H1 (cell line): ENCODE measurements at regions not wholly inside any gene's neighbourhood (a gene's known extent, or its start where the extent isn't known, plus 50 kb on each side); places are given as distances from the start of the nearest gene placed in this dataset.

Experiments
- CTCF ChIA-PET: fragments of 300-600 bp; sonication (Branson Sonifier 250); formaldehyde crosslinking; loops from one replicate; lab custom pipeline; 2021; ENCODE audit not compliant: partially characterized antibody; lab: Charles Lee
- POLR2A ChIA-PET: fragments of 300-600 bp; sonication (Branson Sonifier 250); formaldehyde crosslinking; loops from one replicate; lab custom pipeline; 2021; ENCODE audit warnings: inconsistent platforms; ENCODE audit not compliant: partially characterized antibody; lab: Charles Lee
- DNase-seq, 2 experiments: peaks; one replicate each; pipeline versions ENCODE4 v3.0.0 to v3.0.0-alpha.2; 2010 to 2022; ENCODE audit warnings: low spot score in 2 of 2, low read depth in 1 of 2, mixed read lengths in 1 of 2
- FAIRE-seq: peaks from 2 replicates; lab custom pipeline; 2011; peaks lifted over from hg19 to GRCh38; lab: Jason Lieb, UNC
- H2AFZ ChIP-seq: 2 replicates; pipeline ENCODE4 v1.8.1; 2012; ENCODE audit warnings: low read length, inconsistent platforms
- H2AK5ac ChIP-seq: 2 replicates; pipeline ENCODE4 v1.6.1; 2013; ENCODE audit warnings: low read depth, low read length
- H2BK120ac ChIP-seq: replicated peaks from 2 replicates; pipeline ENCODE3; 2013; ENCODE audit warnings: low read depth, low read length, inconsistent platforms
- H2BK12ac ChIP-seq: 2 replicates; pipeline ENCODE4 v1.6.1; 2013; ENCODE audit warnings: low read depth, low read length
- H2BK15ac ChIP-seq: 2 replicates; pipeline ENCODE4 v1.6.1; 2013; ENCODE audit warnings: low read length
- H2BK20ac ChIP-seq: 2 replicates; pipeline ENCODE4 v1.6.1; 2013; ENCODE audit warnings: low read length
- H2BK5ac ChIP-seq: 2 replicates; pipeline ENCODE4 v1.6.1; 2013; ENCODE audit warnings: low read depth, low read length
- H3K14ac ChIP-seq: 2 replicates; pipeline ENCODE4 v1.6.1; 2013; ENCODE audit warnings: inconsistent platforms; ENCODE audit not compliant: insufficient read length
- H3K18ac ChIP-seq: 2 replicates; pipeline ENCODE4 v1.6.1; 2013; ENCODE audit warnings: low read length; ENCODE audit errors: extremely low read depth
- H3K23ac ChIP-seq: 2 replicates; pipeline ENCODE4 v1.6.1; 2013; ENCODE audit warnings: inconsistent platforms; ENCODE audit not compliant: insufficient read length
- H3K23me2 ChIP-seq: 2 replicates; pipeline ENCODE4 v1.6.1; 2013; ENCODE audit warnings: low read depth, low read length
- H3K27ac ChIP-seq: 2 replicates; pipeline ENCODE4 v1.6.1; 2011; ENCODE audit warnings: low read depth, low read length, inconsistent platforms
- H3K27me3 ChIP-seq, 4 experiments: replicated peaks in 1 of 4; 1 replicate in 1 of 4; 2 replicates in 3 of 4; pipeline versions ENCODE4 v1.6.1 to v1.8.1; 2011 to 2013; ENCODE audit warnings: low read length in 3 of 4, mild to moderate bottlenecking in 3 of 4, inconsistent platforms in 2 of 4, mixed read lengths in 2 of 4, moderate library complexity in 1 of 4; ENCODE audit not compliant: control insufficient read depth in 3 of 4, insufficient read depth in 3 of 4; ENCODE audit errors: extremely low read depth in 1 of 4
- H3K36me3 ChIP-seq, 4 experiments: 2 replicates each; pipeline versions ENCODE4 v1.6.1 to v1.8.1; 2011 to 2013; ENCODE audit warnings: mild to moderate bottlenecking in 4 of 4, low read length in 3 of 4, moderate library complexity in 2 of 4, control low read depth in 1 of 4, inconsistent platforms in 1 of 4; ENCODE audit not compliant: insufficient read depth in 4 of 4, control insufficient read depth in 2 of 4
- H3K4ac ChIP-seq: replicated peaks from 2 replicates; pipeline ENCODE3; 2013; ENCODE audit warnings: low read length, low read depth, mixed read lengths, inconsistent platforms; ENCODE audit not compliant: insufficient read length
- H3K4me1 ChIP-seq, 4 experiments: replicated peaks in 1 of 4; 1 replicate in 1 of 4; 2 replicates in 3 of 4; pipeline versions ENCODE4 v1.6.1 to v1.8.1; 2011 to 2013; ENCODE audit warnings: low read length in 3 of 4, inconsistent platforms in 2 of 4, mixed read lengths in 1 of 4; ENCODE audit not compliant: insufficient read depth in 4 of 4, control insufficient read depth in 3 of 4
- H3K4me2 ChIP-seq, 2 experiments: 2 replicates each; pipeline versions ENCODE4 v1.6.1 to v1.8.1; 2011 to 2013; ENCODE audit warnings: low read depth in 2 of 2, low read length in 2 of 2, control low read depth in 1 of 2, inconsistent platforms in 1 of 2, mild to moderate bottlenecking in 1 of 2; ENCODE audit not compliant: insufficient read depth in 1 of 2
- H3K4me3 ChIP-seq, 4 experiments: fragments of 200-600, 300-600 bp in 1 of 4; sonication (generic), shearing (Covaris generic), sonication (Bioruptor Twin) in 1 of 4; 2 replicates each; pipeline versions ENCODE4 v1.5.1 to v1.8.1; 2011 to 2016; ENCODE audit warnings: low read length in 4 of 4, low read depth in 3 of 4, control low read depth in 2 of 4, inconsistent platforms in 2 of 4, mild to moderate bottlenecking in 2 of 4, mixed read lengths in 1 of 4, moderate library complexity in 1 of 4; ENCODE audit not compliant: insufficient read depth in 2 of 4; ENCODE audit errors: extremely low read depth in 1 of 4
- H3K56ac ChIP-seq: replicated peaks from 2 replicates; pipeline ENCODE3; 2013; ENCODE audit warnings: low read depth, mild to moderate bottlenecking, mixed read lengths, low read length, inconsistent platforms; ENCODE audit not compliant: insufficient read length
- H3K79me1 ChIP-seq: 2 replicates; pipeline ENCODE4 v1.6.1; 2013; ENCODE audit warnings: low read depth, low read length, control low read depth
- H3K79me2 ChIP-seq, 2 experiments: 2 replicates each; pipeline versions ENCODE4 v1.6.1 to v1.8.1; 2012 to 2013; ENCODE audit warnings: low read length in 2 of 2, mild to moderate bottlenecking in 2 of 2, inconsistent platforms in 1 of 2; ENCODE audit not compliant: insufficient read depth in 2 of 2, control insufficient read depth in 1 of 2
- H3K9ac ChIP-seq, 4 experiments: replicated peaks in 1 of 4; 1 replicate in 1 of 4; 2 replicates in 3 of 4; pipeline versions ENCODE4 v1.6.1 to v1.8.1; 2011 to 2013; ENCODE audit warnings: low read depth in 3 of 4, low read length in 3 of 4, control low read depth in 2 of 4, mild to moderate bottlenecking in 2 of 4, moderate library complexity in 2 of 4, inconsistent platforms in 1 of 4; ENCODE audit errors: extremely low read depth in 1 of 4
- H3K9me3 ChIP-seq, 2 experiments: 2 replicates each; pipeline versions ENCODE4 v1.6.1 to v1.8.1; 2012 to 2013; ENCODE audit warnings: mild to moderate bottlenecking in 2 of 2, moderate library complexity in 2 of 2, control low read depth in 1 of 2, inconsistent platforms in 1 of 2, low read depth in 1 of 2, low read length in 1 of 2, mixed read lengths in 1 of 2; ENCODE audit not compliant: insufficient read depth in 2 of 2
- H4K20me1 ChIP-seq, 2 experiments: replicated peaks in 1 of 2; 2 replicates each; pipeline versions ENCODE3 to v1.8.1; 2011 to 2013; ENCODE audit warnings: inconsistent platforms in 2 of 2, low read length in 2 of 2, mild to moderate bottlenecking in 1 of 2; ENCODE audit not compliant: insufficient read depth in 2 of 2, control insufficient read depth in 1 of 2
- H4K5ac ChIP-seq: 2 replicates; pipeline ENCODE4 v1.6.1; 2013; ENCODE audit warnings: low read length, low read depth, mixed read lengths, inconsistent platforms; ENCODE audit not compliant: insufficient read length
- H4K8ac ChIP-seq: 2 replicates; pipeline ENCODE4 v1.8.0; 2013; ENCODE audit warnings: mild to moderate bottlenecking, moderate library complexity, low read length, inconsistent platforms; ENCODE audit not compliant: insufficient read depth; ENCODE audit errors: extremely low read depth
- H4K91ac ChIP-seq: replicated peaks from 2 replicates; pipeline ENCODE3; 2013; ENCODE audit warnings: low read length, mixed read lengths, inconsistent platforms; ENCODE audit not compliant: insufficient read length
- FOSL1 ChIP-seq: IDR thresholded peaks from 2 replicates; pipeline ENCODE4 v1.6.1; 2011; ENCODE audit warnings: mild to moderate bottlenecking, low read depth, low read length, moderate library complexity; ENCODE audit not compliant: insufficient read depth
- PHF8 ChIP-seq: fragments of 200-600 bp; sonication (generic); conservative IDR thresholded peaks from 2 replicates; pipeline ENCODE4 v1.7.1; 2012; ENCODE audit warnings: low read depth, mild to moderate bottlenecking, inconsistent platforms, low read length, moderate library complexity
- RXRA ChIP-seq: IDR thresholded peaks from 2 replicates; pipeline ENCODE4 v1.6.1; 2011; ENCODE audit warnings: low read depth, mild to moderate bottlenecking, low read length, moderate library complexity; ENCODE audit not compliant: insufficient read depth
- TAF7 ChIP-seq: optimal IDR thresholded peaks from 2 replicates; pipeline ENCODE3; 2011; ENCODE audit warnings: low read depth, mild to moderate bottlenecking, inconsistent platforms, low read length, moderate library complexity, borderline replicate concordance
- WGBS, 2 experiments: shearing (Covaris generic) in 1 of 2; methylation state at CpG; one replicate each; pipeline versions ENCODE4 v1.1.6 to v1.1.7; 2013 to 2015; ENCODE audit warnings: low lambda C conversion rate in 2 of 2, mixed read lengths in 2 of 2, inconsistent platforms in 1 of 2, low coverage in 1 of 2, missing lambda C conversion rate in 1 of 2; ENCODE audit not compliant: insufficient replicate concordance in 2 of 2, insufficient coverage in 1 of 2, insufficient read length in 1 of 2; ENCODE audit errors: extremely low coverage in 1 of 2, missing lambda C conversion rate in 1 of 2; 5-methylcytosine and 5-hydroxymethylcytosine counted together

DNA sequence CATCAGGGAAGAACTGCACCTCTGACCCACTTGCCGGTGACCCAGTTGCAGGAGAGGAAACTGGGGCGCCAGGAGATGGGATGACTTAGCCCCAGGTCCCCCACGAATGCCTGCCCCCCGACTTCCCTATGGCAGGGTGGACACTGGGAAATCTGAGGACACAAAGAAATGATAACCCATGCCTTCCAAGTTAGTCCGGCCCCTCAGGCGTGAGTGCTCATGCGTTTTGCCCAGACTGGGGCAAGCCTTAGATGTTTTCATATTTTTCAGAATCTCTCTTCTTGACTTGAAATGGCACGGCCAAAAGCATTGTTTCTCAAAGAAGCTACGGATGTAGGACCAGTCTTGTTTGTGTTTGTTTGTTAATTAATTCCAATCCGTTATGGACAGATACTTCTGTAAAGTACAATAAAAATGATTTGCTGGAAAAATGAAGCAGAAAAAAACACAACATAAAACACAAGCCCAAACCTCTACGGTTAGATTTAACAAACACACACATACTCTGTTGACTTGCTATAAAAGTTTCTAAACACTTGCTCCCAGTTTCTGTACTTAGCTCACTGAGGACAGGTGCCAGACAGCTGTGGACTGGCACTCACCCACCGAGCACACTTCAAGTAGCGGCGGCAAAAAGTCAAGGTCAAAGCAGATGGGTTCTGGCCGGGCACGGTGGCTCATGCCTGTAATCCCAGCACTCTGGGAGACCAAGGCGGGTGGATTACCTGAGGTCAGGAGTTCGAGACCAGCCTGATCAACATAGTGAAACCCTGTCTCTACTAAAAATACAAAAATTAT is 341.5 kb downstream of the BCOR start:
- Histone ChIP-seq H3K36me3 (no peaks in the 10 kb centered on the region), H2BK5ac (no peak overlapping the region), H3K79me1 (no peaks in the 10 kb centered on the region), H2BK20ac (no peak overlapping the region), H3K4me3 (no peak overlapping the region), H3K14ac (no peak overlapping the region), H4K5ac (no peak overlapping the region), H3K56ac (no peak overlapping the region), H3K27me3 (no peaks in the 10 kb centered on the region), H3K79me2 (no peaks in the 10 kb centered on the region), H3K4me1 (peaks cover 0 to 10% (median 0%) of the 10 kb centered on the region in 4 experiments; a peak in 2 of 7 replicates), H4K20me1 (no peaks in the 10 kb centered on the region), H4K8ac (no peak overlapping the region), H3K9ac (no peak overlapping the region), H3K18ac (no peak overlapping the region), H2BK120ac (no peak overlapping the region), H2BK12ac (no peak overlapping the region), H3K4me2 (no peak overlapping the region), H2AK5ac (no peak overlapping the region), H4K91ac (no peak overlapping the region), H3K23me2 (no peaks in the 10 kb centered on the region), H3K9me3 (no peaks in the 10 kb centered on the region), H3K4ac (no peak overlapping the region), H2BK15ac (no peak overlapping the region), H3K23ac (no peak overlapping the region), H3K27ac (no peak overlapping the region), H2AFZ (no peak overlapping the region)
- DNase-seq (no peak), FAIRE-seq (no peak)
- POLR2A ChIA-PET: no interaction called here
- TF ChIP-seq TAF7 (no peak), RXRA (no peak), PHF8 (no peak), FOSL1 (no peak)
- WGBS, 2 experiments: 88% methylated on average over 17 of the region's 18 CpGs; no CpG with 5 or more reads in 1 of the 2 experiments
- CTCF ChIA-PET: interaction anchor here (0.5 kb wide), 1 partner anchor 69 kb away, joined by 3 read pairs; no protein-coding TSS in a partner anchor
